A549 (cell line): ENCODE measurements at regions not wholly inside any gene's neighbourhood (a gene's known extent, or its start where the extent isn't known, plus 50 kb on each side); places are given as distances from the start of the nearest gene placed in this dataset.

Experiments used
- CTCF ChIP-seq: fragments of >200 bp; sonication (Bioruptor Twin); formaldehyde crosslinking; IDR thresholded peaks from 3 replicates; pipeline ENCODE4 v1.5.1; 2016
- TP53 ChIP-seq: fragments of 250-450 bp; sonication (Bioruptor Pico); IDR thresholded peaks from 2 replicates; pipeline ENCODE4 v1.5.0; 2021; ENCODE audit warnings: mild to moderate bottlenecking, moderate library complexity
- ZSCAN20 ChIP-seq: fragments of 250-450 bp; sonication (Bioruptor Pico); IDR thresholded peaks from 2 replicates; pipeline ENCODE4 v1.8.0; 2022; ENCODE audit warnings: mild to moderate bottlenecking, moderate library complexity
- TF ChIP-seq, protein P1 (sequence below): fragments of 250-450 bp; sonication (Bioruptor Pico); IDR thresholded peaks from 2 replicates; pipeline ENCODE4 v1.5.0; 2021; ENCODE audit warnings: mild to moderate bottlenecking, moderate library complexity, borderline replicate concordance

- TF ChIP-seq CTCF = no peak
- TF ChIP-seq ZSCAN20 = no peak
- TF ChIP-seq, protein P1, sequence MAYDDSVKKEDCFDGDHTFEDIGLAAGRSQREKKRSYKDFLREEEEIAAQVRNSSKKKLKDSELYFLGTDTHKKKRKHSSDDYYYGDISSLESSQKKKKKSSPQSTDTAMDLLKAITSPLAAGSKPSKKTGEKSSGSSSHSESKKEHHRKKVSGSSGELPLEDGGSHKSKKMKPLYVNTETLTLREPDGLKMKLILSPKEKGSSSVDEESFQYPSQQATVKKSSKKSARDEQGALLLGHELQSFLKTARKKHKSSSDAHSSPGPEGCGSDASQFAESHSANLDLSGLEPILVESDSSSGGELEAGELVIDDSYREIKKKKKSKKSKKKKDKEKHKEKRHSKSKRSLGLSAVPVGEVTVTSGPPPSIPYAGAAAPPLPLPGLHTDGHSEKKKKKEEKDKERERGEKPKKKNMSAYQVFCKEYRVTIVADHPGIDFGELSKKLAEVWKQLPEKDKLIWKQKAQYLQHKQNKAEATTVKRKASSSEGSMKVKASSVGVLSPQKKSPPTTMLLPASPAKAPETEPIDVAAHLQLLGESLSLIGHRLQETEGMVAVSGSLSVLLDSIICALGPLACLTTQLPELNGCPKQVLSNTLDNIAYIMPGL = no peak
- no peak for TF ChIP-seq TP53 (CRISPR knock-in tag)
Observed at GRCh38 chr4:114287079-114287696, 307.7 kb upstream of the ARSJ start.
